ENCODE measurements at regions not wholly inside any gene's neighbourhood (a gene's known extent, or its start where the extent isn't known, plus 50 kb on each side); places are given as distances from the start of the nearest gene placed in this dataset.

DNA sequence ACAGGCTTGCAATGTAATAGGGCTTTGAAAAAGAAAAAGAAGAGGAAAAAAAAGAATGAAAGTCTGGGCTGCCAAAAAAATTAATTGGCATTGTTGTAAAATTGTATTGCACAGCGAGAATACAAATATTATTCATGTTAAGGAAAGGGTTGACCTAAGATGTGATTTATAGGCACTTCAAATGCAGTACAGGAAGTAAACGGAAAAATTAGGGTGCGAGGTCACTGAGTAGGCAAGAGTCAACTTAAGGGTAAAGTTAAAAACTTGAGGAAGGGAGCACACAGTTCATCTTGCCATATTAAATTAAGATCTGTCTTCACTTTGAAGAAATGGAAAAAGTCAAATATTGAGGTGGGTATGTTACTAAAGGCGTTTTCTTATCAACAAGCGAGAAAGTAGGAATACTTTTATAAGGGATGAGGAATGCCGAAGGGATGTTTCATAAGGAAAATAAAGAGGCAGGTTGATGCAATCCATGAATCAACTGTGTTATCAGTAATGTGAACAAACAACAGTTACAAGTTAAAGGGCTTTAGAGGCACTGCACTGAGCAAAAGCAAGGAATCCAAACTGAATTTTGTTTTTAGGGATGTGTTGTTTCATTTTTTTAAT lies 123.0 kb downstream of the WT1 start:
- no peak overlapping the region for H3K27ac ChIP-seq
- ATAC-seq (ENCODE audit: insufficient number of reproducible peaks, low FRiP score, low read depth): no peak
- no peaks in the 10 kb centered on the region for H3K4me1 ChIP-seq (ENCODE audit: control insufficient read depth in 1 of 2, low read depth in 2 of 2)

DNA sequence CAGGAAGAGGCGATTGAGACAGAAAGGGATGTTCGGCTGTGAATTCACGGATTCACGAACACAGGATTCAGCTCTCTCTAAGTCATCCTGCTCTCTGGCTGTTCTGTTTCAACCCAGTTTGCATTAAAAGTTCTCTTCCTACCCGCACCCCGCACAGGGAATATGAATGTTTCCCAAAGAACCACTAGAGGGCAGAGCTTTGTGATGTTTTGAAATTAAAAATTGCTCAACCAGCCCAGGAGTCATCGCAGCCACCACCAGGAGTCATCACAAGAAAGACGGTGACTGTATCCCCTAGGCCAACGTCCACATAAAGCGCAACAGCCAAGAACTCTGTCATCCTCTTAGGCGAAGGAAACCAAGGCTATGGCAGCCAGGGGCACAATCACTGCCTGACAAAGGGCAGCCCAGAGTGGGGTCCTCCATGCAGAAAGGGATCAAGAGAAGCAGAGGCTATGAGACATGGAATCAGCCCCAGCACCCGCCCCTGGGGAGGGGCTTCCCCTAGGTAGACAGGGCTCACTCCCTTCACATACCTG lies 122.4 kb downstream of the WT1 start:
- Histone ChIP-seq H3K4me3 (no peak overlapping the region), H3K4me1 (ENCODE audit: control insufficient read depth in 1 of 2, low read depth in 2 of 2) (no peaks in the 10 kb centered on the region), H3K36me3 (no peaks in the 10 kb centered on the region), H3K27me3 (replicated peaks; ENCODE audit: insufficient read depth) (no peaks in the 10 kb centered on the region), H3K9me3 (no peaks in the 10 kb centered on the region), H3K27ac (no peak overlapping the region)
- DNase-seq (ENCODE audit: low spot score) (no peak), ATAC-seq (ENCODE audit: insufficient number of reproducible peaks, low FRiP score, low read depth) (no peak)
- TF ChIP-seq, protein P1, sequence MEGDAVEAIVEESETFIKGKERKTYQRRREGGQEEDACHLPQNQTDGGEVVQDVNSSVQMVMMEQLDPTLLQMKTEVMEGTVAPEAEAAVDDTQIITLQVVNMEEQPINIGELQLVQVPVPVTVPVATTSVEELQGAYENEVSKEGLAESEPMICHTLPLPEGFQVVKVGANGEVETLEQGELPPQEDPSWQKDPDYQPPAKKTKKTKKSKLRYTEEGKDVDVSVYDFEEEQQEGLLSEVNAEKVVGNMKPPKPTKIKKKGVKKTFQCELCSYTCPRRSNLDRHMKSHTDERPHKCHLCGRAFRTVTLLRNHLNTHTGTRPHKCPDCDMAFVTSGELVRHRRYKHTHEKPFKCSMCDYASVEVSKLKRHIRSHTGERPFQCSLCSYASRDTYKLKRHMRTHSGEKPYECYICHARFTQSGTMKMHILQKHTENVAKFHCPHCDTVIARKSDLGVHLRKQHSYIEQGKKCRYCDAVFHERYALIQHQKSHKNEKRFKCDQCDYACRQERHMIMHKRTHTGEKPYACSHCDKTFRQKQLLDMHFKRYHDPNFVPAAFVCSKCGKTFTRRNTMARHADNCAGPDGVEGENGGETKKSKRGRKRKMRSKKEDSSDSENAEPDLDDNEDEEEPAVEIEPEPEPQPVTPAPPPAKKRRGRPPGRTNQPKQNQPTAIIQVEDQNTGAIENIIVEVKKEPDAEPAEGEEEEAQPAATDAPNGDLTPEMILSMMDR (IDR thresholded peaks at IDR 0.05): peak; percentile 21

More for the DNA sequence above, 123.0 kb downstream of the WT1 start:
- Histone ChIP-seq H3K4me3 (no peak overlapping the region), H3K27me3 (replicated peaks; ENCODE audit: insufficient read depth) (no peaks in the 10 kb centered on the region), H3K9me3 (no peaks in the 10 kb centered on the region), H3K36me3 (no peaks in the 10 kb centered on the region)
- DNase-seq (ENCODE audit: low spot score): no peak
- TF ChIP-seq, protein P1 (IDR thresholded peaks at IDR 0.05): no peak

DNA sequence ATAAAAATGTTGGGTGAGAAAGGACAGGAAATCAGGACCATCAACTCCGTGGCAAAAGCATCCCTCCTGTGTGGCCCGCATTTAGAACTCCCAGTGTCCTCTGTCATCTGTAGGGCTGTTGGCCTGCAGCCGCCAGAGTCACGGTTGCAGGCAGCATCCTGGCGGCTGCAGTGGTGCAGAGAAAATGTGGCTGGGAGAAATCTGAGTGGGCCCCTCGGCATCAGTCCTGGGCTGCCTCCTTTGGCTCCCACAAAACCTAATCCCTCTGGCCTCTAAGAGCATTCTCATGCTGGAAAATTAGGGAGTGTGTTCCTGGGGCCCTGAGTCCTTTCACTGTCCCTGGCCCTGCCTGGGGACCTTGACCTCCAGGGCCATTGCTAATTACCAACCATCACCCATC lies 121.9 kb downstream of the WT1 start:
- TF ChIP-seq, protein P1 (IDR thresholded peaks at IDR 0.05): no peak
- no peaks in the 10 kb centered on the region for H3K27me3 ChIP-seq (replicated peaks; ENCODE audit: insufficient read depth)
- no peak for DNase-seq (ENCODE audit: low spot score)
- H3K27ac ChIP-seq: no peak overlapping the region
- H3K4me3 ChIP-seq: no peak overlapping the region
- no peak for ATAC-seq (ENCODE audit: insufficient number of reproducible peaks, low FRiP score, low read depth)
- no peaks in the 10 kb centered on the region for H3K9me3 ChIP-seq
- H3K36me3 ChIP-seq: no peaks in the 10 kb centered on the region
- H3K4me1 ChIP-seq (ENCODE audit: control insufficient read depth in 1 of 2, low read depth in 2 of 2): no peaks in the 10 kb centered on the region

- Histone ChIP-seq H3K36me3 (no peaks in the 10 kb centered on the region), H3K27me3 (replicated peaks; ENCODE audit: insufficient read depth) (no peaks in the 10 kb centered on the region), H3K4me1 (ENCODE audit: control insufficient read depth in 1 of 2, low read depth in 2 of 2) (no peaks in the 10 kb centered on the region), H3K27ac (no peak overlapping the region), H3K4me3 (no peak overlapping the region), H3K9me3 (no peaks in the 10 kb centered on the region)
- ATAC-seq (ENCODE audit: insufficient number of reproducible peaks, low FRiP score, low read depth) (no peak), DNase-seq (ENCODE audit: low spot score) (no peak)
- TF ChIP-seq, protein P1 (IDR thresholded peaks at IDR 0.05): no peak
Observed at GRCh38 chr11:32315121-32315520, 120.2 kb downstream of the WT1 start.

DNA sequence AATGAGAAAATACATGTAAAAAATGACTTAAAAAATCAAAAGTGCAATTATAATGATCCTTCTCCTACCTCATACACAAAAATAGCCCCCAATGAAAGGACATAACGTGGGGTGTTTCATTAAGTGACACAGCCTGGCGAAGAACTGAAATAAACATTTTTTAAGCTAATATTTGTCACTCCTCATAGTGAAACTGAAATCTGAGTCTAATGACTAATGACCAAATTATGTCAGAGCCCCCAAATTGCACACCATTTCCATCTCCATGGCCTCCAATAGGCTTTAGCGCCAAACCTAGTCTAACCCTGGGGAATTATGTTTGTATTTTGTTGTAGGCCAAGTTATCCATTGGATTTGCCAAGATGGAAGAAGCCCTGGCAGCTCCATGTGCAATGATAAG lies 119.1 kb downstream of the WT1 start:
- DNase-seq (ENCODE audit: low spot score) (no peak), ATAC-seq (ENCODE audit: insufficient number of reproducible peaks, low FRiP score, low read depth) (no peak)
- TF ChIP-seq, protein P1 (IDR thresholded peaks at IDR 0.05): no peak
- Histone ChIP-seq H3K27me3 (replicated peaks; ENCODE audit: insufficient read depth) (no peaks in the 10 kb centered on the region), H3K27ac (no peak overlapping the region), H3K9me3 (no peaks in the 10 kb centered on the region), H3K4me3 (no peak overlapping the region), H3K4me1 (ENCODE audit: control insufficient read depth in 1 of 2, low read depth in 2 of 2) (no peaks in the 10 kb centered on the region), H3K36me3 (no peaks in the 10 kb centered on the region)
